ENCODE measurements at regions not wholly inside any gene's neighbourhood (a gene's known extent, or its start where the extent isn't known, plus 50 kb on each side); places are given as distances from the start of the nearest gene placed in this dataset.
"Not testable (repeated sequence)": the region's sequence is repeated elsewhere in the genome, so short reads cannot be mapped to it uniquely, and the experiment has no call there.

- DNase-seq: no peak
Observed at GRCh38 chr1:229710746-229711145, 84.7 kb downstream of the URB2 start.

GRCh38 chr1:229714306-229714705 is 88.3 kb downstream of the URB2 start:
- DNase-seq: no peak

- peak; percentile 52 for DNase-seq
Observed at GRCh38 chr1:229714964-229715603, 89.0 kb downstream of the URB2 start.

- no peak for DNase-seq
Observed at GRCh38 chr1:229716069-229716468, 90.0 kb downstream of the URB2 start.

- DNase-seq: no peak
Observed at GRCh38 chr1:229716704-229717103, 90.7 kb downstream of the URB2 start.

- DNase-seq: no peak
Observed at GRCh38 chr1:229717786-229718576, 91.9 kb downstream of the URB2 start.

GRCh38 chr1:229726061-229726460 is 100.0 kb downstream of the URB2 start:
- DNase-seq: no peak

- no peak for DNase-seq
Observed at GRCh38 chr1:229729916-229730315, 103.9 kb downstream of the URB2 start.

- DNase-seq: no peak
Observed at GRCh38 chr1:229730573-229730972, 104.5 kb downstream of the URB2 start.

- DNase-seq: no peak
Observed at GRCh38 chr1:229732061-229732460, 106.0 kb downstream of the URB2 start.

- no peak for DNase-seq
Observed at GRCh38 chr1:229736376-229736775, 110.3 kb downstream of the URB2 start.

- not testable (repeated sequence) for DNase-seq
Observed at GRCh38 chr1:229742614-229743013, 116.6 kb downstream of the URB2 start.

GRCh38 chr1:229749992-229750391 is 123.9 kb downstream of the URB2 start:
- no peak for DNase-seq

GRCh38 chr1:229751610-229752009 is 125.6 kb downstream of the URB2 start:
- no peak for DNase-seq

GRCh38 chr1:229752679-229753078 is 126.6 kb downstream of the URB2 start:
- no peak for DNase-seq

GRCh38 chr1:229753764-229754551 is 127.9 kb downstream of the URB2 start:
- DNase-seq: peak; percentile 0

- DNase-seq: no peak
Observed at GRCh38 chr1:229756666-229757065, 130.6 kb downstream of the URB2 start.

GRCh38 chr1:229757226-229757625 is 131.2 kb downstream of the URB2 start:
- DNase-seq: no peak

GRCh38 chr1:229758101-229759036 is 132.3 kb downstream of the URB2 start:
- DNase-seq: no peak

GRCh38 chr1:229759037-229759435 is 133.0 kb downstream of the URB2 start:
- no peak for DNase-seq

GRCh38 chr1:229759586-229759985 is 133.5 kb downstream of the URB2 start:
- no peak for DNase-seq

- no peak for DNase-seq
Observed at GRCh38 chr1:229760478-229760996, 134.5 kb downstream of the URB2 start.
